K562 (cell line): ENCODE measurements at regions not wholly inside any gene's neighbourhood (a gene's known extent, or its start where the extent isn't known, plus 50 kb on each side); places are given as distances from the start of the nearest gene placed in this dataset.

Experiments
- ATAC-seq: fragments of 200-7000 bp; cut with Tn5 transposase; 3 replicates; pipeline ENCODE4 v1.9.1; 2020; ENCODE audit warnings: moderate library complexity
- BruUV-seq: library from RNA; stranded (reverse); fragments of 400-500 nt; replicated peaks from 2 replicates; lab custom pipeline; 2021; lab: Mats Ljungman, UMichigan
- CTCF ChIA-PET: fragments of 300-600 bp; formaldehyde crosslinking; extraction: SDS; loops from one replicate; lab custom pipeline; 2021; ENCODE audit warnings: low intra/inter-chr PET ratio; lab: Yijun Ruan, JAX
- POLR2A ChIA-PET: fragments of 300-600, 350-650 bp; sonication (Branson Sonifier 250); formaldehyde crosslinking; extraction: SDS; loops from one replicate; lab custom pipeline; 2021; ENCODE audit warnings: antibody characterized with exemption, inconsistent platforms; lab: Yijun Ruan, JAX
- DNase-seq, 4 experiments: peaks; one replicate each; pipeline versions ENCODE4 v3.0.0 to v3.0.0-alpha.2; 2011 to 2018; ENCODE audit warnings: low spot score in 3 of 4, mixed read lengths in 3 of 4; ENCODE audit errors: extremely low read depth in 1 of 4
- FAIRE-seq: peaks from 2 replicates; lab custom pipeline; 2011; peaks lifted over from hg19 to GRCh38; lab: Jason Lieb, UNC
- H2AFZ ChIP-seq: 2 replicates; pipeline ENCODE4 v1.6.0; 2011; ENCODE audit warnings: low read depth, low read length, control low read depth, inconsistent platforms
- H3K27ac ChIP-seq: fragments of 200-600 bp; 3 replicates; pipeline ENCODE4 v1.8.0; 2011; ENCODE audit warnings: low read depth, mild to moderate bottlenecking, control low read depth, inconsistent platforms, low read length, moderate library complexity, mixed read lengths; ENCODE audit errors: extremely low read depth
- H3K27me3 ChIP-seq, 2 experiments: fragments of 300-600 bp in 1 of 2; 2 replicates in 1 of 2; 3 replicates in 1 of 2; pipeline versions ENCODE4 v1.6.0 to v1.8.0; 2011; ENCODE audit warnings: inconsistent platforms in 2 of 2, low read length in 2 of 2, mild to moderate bottlenecking in 1 of 2, mixed read lengths in 1 of 2, moderate library complexity in 1 of 2; ENCODE audit not compliant: control insufficient read depth in 2 of 2, insufficient read depth in 2 of 2
- H3K36me3 ChIP-seq: fragments of 300-600 bp; 3 replicates; pipeline ENCODE4 v1.8.0; 2011; ENCODE audit warnings: mild to moderate bottlenecking, low read length, inconsistent platforms; ENCODE audit not compliant: control insufficient read depth, insufficient read depth
- H3K4me1 ChIP-seq, 2 experiments: fragments of 200-600 bp in 1 of 2; replicated peaks in 1 of 2; 2 replicates in 1 of 2; 3 replicates in 1 of 2; pipeline versions ENCODE4 v1.5.1 to v1.8.0; 2011; ENCODE audit warnings: inconsistent platforms in 2 of 2, low read length in 2 of 2, mild to moderate bottlenecking in 1 of 2, mixed read lengths in 1 of 2, moderate library complexity in 1 of 2; ENCODE audit not compliant: control insufficient read depth in 2 of 2, insufficient read depth in 2 of 2
- H3K4me2 ChIP-seq: 2 replicates; pipeline ENCODE4 v1.6.1; 2011; ENCODE audit warnings: low read length, control low read depth, inconsistent platforms, mixed read lengths; ENCODE audit not compliant: insufficient read depth
- H3K4me3 ChIP-seq: fragments of 200-600 bp; sonication (generic), shearing (Covaris generic); 2 replicates; pipeline ENCODE4 v1.5.1; 2016; ENCODE audit warnings: control low read depth, inconsistent platforms
- H3K79me2 ChIP-seq: fragments of 200-600 bp; 3 replicates; pipeline ENCODE4 v1.8.0; 2011; ENCODE audit warnings: low read length, inconsistent platforms; ENCODE audit not compliant: control insufficient read depth, insufficient read depth
- H3K9ac ChIP-seq, 2 experiments: 2 replicates each; pipeline versions ENCODE4 v1.6.0 to v1.6.1; 2011; ENCODE audit warnings: low read depth in 2 of 2, low read length in 2 of 2, control low read depth in 1 of 2, inconsistent platforms in 1 of 2, mild to moderate bottlenecking in 1 of 2, mixed read lengths in 1 of 2; ENCODE audit not compliant: insufficient read depth in 1 of 2
- H3K9me1 ChIP-seq: one replicate; pipeline ENCODE4 v1.6.0; 2011; ENCODE audit warnings: inconsistent platforms, mild to moderate bottlenecking, low read length, moderate library complexity; ENCODE audit not compliant: control insufficient read depth, insufficient read depth
- H3K9me3 ChIP-seq: replicated peaks from 2 replicates; pipeline ENCODE4 v1.5.1; 2011; ENCODE audit warnings: low read depth, low read length, inconsistent platforms; ENCODE audit not compliant: control insufficient read depth, insufficient read depth
- H4K20me1 ChIP-seq: replicated peaks from 2 replicates; pipeline ENCODE4 v1.6.1; 2011; ENCODE audit warnings: low read length, inconsistent platforms, mixed read lengths; ENCODE audit not compliant: control insufficient read depth, insufficient read depth
- CBX5 ChIP-seq: IDR thresholded peaks from 2 replicates; pipeline ENCODE4 v1.6.1; 2014; ENCODE audit warnings: low read depth, borderline replicate concordance
- ETS2 ChIP-seq: IDR thresholded peaks from 2 replicates; pipeline ENCODE4 v1.6.1; 2016; ENCODE audit warnings: borderline replicate concordance, missing genetic modification characterization, mild to moderate bottlenecking, moderate library complexity, missing compliant biosample characterization; ENCODE audit not compliant: poor library complexity, severe bottlenecking
- TBP ChIP-seq: optimal IDR thresholded peaks from 2 replicates; pipeline ENCODE3; 2011; ENCODE audit warnings: low read depth, low read length, improper control_type of control experiment
- ZNF184 ChIP-seq: sonication (generic); formaldehyde crosslinking; IDR thresholded peaks from 2 replicates; pipeline ENCODE4 v1.5.0; 2020; ENCODE audit warnings: missing genetic modification reagents
- ZNF436 ChIP-seq: fragments of 250-450, 450-650 bp; sonication (Bioruptor Pico); formaldehyde crosslinking; IDR thresholded peaks from 2 replicates; pipeline ENCODE4 v1.7.0; 2020; ENCODE audit warnings: mild to moderate bottlenecking
- WGBS: fragments of 100-300 bp; shearing (Covaris generic); methylation state at CpG from one replicate; pipeline ENCODE4 v1.1.6; 2016; ENCODE audit warnings: low coverage, mixed read lengths; ENCODE audit not compliant: insufficient coverage; ENCODE audit errors: missing lambda C conversion rate; 5-methylcytosine and 5-hydroxymethylcytosine counted together
- in situ Hi-C: fragments of 300-500 bp; cut with MboI; formaldehyde crosslinking; loops from 4 replicates; pipeline ENCODE4 v1.15.0; 2018; ENCODE audit warnings: inconsistent platforms, mixed read lengths
- intact Hi-C: fragments of 100-400 bp; cut with micrococcal nuclease; formaldehyde crosslinking; loops from 2 replicates; pipeline ENCODE4 v1.14.2; 2022
- TF ChIP-seq, protein P1 (sequence below): fragments of 450-650 bp; IDR thresholded peaks from 2 replicates; pipeline ENCODE4 v1.6.1; 2016; ENCODE audit warnings: borderline replicate concordance
- TF ChIP-seq, protein P2 (sequence below): fragments of 250-450 bp; sonication (Bioruptor Pico); IDR thresholded peaks from 2 replicates; pipeline ENCODE4 v1.5.0; 2021
- TF ChIP-seq, protein P3 (sequence below), 3 experiments: IDR thresholded peaks in 2 of 3; conservative IDR thresholded peaks in 1 of 3; 2 replicates each; pipeline ENCODE4 v1.5.1; 2011 to 2012; ENCODE audit warnings: low read length in 3 of 3, mild to moderate bottlenecking in 3 of 3, control low read depth in 2 of 3, improper control_type of control experiment in 1 of 3, inconsistent platforms in 1 of 3, low read depth in 1 of 3, mixed read lengths in 1 of 3, moderate library complexity in 1 of 3; ENCODE audit not compliant: insufficient read depth in 2 of 3
- TF ChIP-seq, protein P4 (sequence below): fragments of 250-450 bp; sonication (Bioruptor Pico); IDR thresholded peaks from 2 replicates; pipeline ENCODE4 v1.5.0; 2021; ENCODE audit warnings: mild to moderate bottlenecking, borderline replicate concordance

DNA sequence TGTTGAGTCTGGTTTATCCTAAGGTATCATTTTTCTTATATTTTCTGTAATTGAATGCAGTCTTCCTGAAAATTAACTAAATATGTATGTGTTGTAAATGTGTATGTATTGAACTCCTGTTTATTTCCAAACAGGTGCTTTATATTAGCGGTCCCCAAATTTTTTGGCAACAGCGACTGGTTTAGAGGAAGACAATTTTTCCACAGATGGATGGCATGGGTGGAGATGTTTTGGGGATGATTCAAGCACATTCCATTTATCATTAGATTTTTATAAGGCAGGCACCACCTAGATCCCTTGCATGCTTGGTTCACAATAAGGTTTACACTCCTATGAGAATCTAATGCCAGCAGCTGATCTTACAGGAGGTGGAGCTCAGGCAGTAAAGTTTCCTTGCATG, 210.5 kb upstream of the ANO3 start:
- no peaks in the 10 kb centered on the region for H3K36me3 ChIP-seq
- ATAC-seq (no peak), FAIRE-seq (no peak), DNase-seq (no peak)
- CTCF ChIA-PET = no interaction called here
- in situ Hi-C loops = no loop called here
- no peak overlapping the region for H3K9ac ChIP-seq
- no peaks in the 10 kb centered on the region for H4K20me1 ChIP-seq
- no peak overlapping the region for H3K4me3 ChIP-seq
- 0% methylated on average over 2 of the region's 2 CpGs for WGBS
- BruUV-seq = no TSS peak
- H3K4me1 ChIP-seq = no peaks in the 10 kb centered on the region
- H3K9me3 ChIP-seq = no peaks in the 10 kb centered on the region
- POLR2A ChIA-PET = no interaction called here
- no peak for TF ChIP-seq TBP
- TF ChIP-seq ZNF436 (CRISPR knock-in tag) = no peak
- TF ChIP-seq, protein P1, sequence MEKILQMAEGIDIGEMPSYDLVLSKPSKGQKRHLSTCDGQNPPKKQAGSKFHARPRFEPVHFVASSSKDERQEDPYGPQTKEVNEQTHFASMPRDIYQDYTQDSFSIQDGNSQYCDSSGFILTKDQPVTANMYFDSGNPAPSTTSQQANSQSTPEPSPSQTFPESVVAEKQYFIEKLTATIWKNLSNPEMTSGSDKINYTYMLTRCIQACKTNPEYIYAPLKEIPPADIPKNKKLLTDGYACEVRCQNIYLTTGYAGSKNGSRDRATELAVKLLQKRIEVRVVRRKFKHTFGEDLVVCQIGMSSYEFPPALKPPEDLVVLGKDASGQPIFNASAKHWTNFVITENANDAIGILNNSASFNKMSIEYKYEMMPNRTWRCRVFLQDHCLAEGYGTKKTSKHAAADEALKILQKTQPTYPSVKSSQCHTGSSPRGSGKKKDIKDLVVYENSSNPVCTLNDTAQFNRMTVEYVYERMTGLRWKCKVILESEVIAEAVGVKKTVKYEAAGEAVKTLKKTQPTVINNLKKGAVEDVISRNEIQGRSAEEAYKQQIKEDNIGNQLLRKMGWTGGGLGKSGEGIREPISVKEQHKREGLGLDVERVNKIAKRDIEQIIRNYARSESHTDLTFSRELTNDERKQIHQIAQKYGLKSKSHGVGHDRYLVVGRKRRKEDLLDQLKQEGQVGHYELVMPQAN = no peak
- no peak for TF ChIP-seq ZNF184 (CRISPR knock-in tag)
- no peak overlapping the region for H3K4me2 ChIP-seq
- no peak overlapping the region for H3K27ac ChIP-seq
- H3K79me2 ChIP-seq = no peaks in the 10 kb centered on the region
- no peaks in the 10 kb centered on the region for H3K9me1 ChIP-seq
- intact Hi-C loops = no loop called here
- H3K27me3 ChIP-seq = no peaks in the 10 kb centered on the region
- H2AFZ ChIP-seq = no peak overlapping the region

DNA sequence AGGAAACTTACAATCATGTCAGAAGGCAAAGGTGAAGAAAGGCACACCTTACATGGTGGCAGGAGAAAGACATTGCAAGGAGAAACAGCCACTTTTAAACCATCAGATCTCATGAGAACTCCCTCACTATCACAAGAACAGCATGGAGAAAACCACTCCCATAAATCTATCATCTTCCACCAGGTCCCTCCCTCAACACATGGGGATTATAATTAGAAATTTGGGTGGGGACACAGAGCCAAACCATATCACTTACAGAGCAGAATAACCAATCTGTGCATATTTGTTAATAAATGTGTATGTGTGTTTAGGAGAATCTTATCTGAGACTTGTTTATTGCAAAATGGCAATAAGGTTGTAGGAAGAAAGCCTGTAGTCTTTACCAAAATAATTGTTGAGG, 205.2 kb upstream of the ANO3 start:
- Histone ChIP-seq H2AFZ (no peak overlapping the region), H4K20me1 (no peaks in the 10 kb centered on the region), H3K9me3 (no peaks in the 10 kb centered on the region), H3K4me3 (no peak overlapping the region), H3K4me2 (no peak overlapping the region), H3K27ac (no peak overlapping the region), H3K9ac (no peak overlapping the region), H3K27me3 (no peaks in the 10 kb centered on the region), H3K4me1 (no peaks in the 10 kb centered on the region), H3K79me2 (no peaks in the 10 kb centered on the region), H3K9me1 (no peaks in the 10 kb centered on the region), H3K36me3 (no peaks in the 10 kb centered on the region)
- intact Hi-C loops (no loop called here), in situ Hi-C loops (no loop called here)
- ATAC-seq (no peak), FAIRE-seq (no peak), DNase-seq (no peak)
- ChIA-PET POLR2A (no interaction called here), CTCF (no interaction called here)
- no TSS peak for BruUV-seq
- TF ChIP-seq, protein P2, sequence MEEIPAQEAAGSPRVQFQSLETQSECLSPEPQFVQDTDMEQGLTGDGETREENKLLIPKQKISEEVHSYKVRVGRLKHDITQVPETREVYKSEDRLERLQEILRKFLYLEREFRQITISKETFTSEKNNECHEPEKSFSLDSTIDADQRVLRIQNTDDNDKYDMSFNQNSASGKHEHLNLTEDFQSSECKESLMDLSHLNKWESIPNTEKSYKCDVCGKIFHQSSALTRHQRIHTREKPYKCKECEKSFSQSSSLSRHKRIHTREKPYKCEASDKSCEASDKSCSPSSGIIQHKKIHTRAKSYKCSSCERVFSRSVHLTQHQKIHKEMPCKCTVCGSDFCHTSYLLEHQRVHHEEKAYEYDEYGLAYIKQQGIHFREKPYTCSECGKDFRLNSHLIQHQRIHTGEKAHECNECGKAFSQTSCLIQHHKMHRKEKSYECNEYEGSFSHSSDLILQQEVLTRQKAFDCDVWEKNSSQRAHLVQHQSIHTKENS (CRISPR knock-in tag) = no peak
- no peak for TF ChIP-seq CBX5
- no peak for TF ChIP-seq ETS2 (tag)
- TF ChIP-seq, protein P3, sequence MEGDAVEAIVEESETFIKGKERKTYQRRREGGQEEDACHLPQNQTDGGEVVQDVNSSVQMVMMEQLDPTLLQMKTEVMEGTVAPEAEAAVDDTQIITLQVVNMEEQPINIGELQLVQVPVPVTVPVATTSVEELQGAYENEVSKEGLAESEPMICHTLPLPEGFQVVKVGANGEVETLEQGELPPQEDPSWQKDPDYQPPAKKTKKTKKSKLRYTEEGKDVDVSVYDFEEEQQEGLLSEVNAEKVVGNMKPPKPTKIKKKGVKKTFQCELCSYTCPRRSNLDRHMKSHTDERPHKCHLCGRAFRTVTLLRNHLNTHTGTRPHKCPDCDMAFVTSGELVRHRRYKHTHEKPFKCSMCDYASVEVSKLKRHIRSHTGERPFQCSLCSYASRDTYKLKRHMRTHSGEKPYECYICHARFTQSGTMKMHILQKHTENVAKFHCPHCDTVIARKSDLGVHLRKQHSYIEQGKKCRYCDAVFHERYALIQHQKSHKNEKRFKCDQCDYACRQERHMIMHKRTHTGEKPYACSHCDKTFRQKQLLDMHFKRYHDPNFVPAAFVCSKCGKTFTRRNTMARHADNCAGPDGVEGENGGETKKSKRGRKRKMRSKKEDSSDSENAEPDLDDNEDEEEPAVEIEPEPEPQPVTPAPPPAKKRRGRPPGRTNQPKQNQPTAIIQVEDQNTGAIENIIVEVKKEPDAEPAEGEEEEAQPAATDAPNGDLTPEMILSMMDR (IDR thresholded peaks at IDR 0.05 in 2 of 3, conservative IDR thresholded peaks at IDR 0.05 in 1 of 3; ENCODE audit: insufficient read depth in 2 of 3, low read depth in 1 of 3, low read length in 3 of 3) = no peak
- TF ChIP-seq, protein P4, sequence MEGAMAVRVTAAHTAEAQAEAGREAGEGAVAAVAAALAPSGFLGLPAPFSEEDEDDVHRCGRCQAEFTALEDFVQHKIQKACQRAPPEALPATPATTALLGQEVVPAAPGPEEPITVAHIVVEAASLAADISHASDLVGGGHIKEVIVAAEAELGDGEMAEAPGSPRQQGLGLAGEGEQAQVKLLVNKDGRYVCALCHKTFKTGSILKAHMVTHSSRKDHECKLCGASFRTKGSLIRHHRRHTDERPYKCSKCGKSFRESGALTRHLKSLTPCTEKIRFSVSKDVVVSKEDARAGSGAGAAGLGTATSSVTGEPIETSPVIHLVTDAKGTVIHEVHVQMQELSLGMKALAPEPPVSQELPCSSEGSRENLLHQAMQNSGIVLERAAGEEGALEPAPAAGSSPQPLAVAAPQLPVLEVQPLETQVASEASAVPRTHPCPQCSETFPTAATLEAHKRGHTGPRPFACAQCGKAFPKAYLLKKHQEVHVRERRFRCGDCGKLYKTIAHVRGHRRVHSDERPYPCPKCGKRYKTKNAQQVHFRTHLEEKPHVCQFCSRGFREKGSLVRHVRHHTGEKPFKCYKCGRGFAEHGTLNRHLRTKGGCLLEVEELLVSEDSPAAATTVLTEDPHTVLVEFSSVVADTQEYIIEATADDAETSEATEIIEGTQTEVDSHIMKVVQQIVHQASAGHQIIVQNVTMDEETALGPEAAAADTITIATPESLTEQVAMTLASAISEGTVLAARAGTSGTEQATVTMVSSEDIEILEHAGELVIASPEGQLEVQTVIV (CRISPR knock-in tag) = no peak
